Skin of body (tissue), 1 donor: ENCODE measurements at regions not wholly inside any gene's neighbourhood (a gene's known extent, or its start where the extent isn't known, plus 50 kb on each side); places are given as distances from the start of the nearest gene placed in this dataset.

ENCODE experiments used
- DNase-seq: peaks from one replicate; lab custom pipeline; 2025; lab: John Stamatoyannopoulos, UW

- peak; percentile 56 for DNase-seq
Observed at GRCh38 chr9:111195766-111196165, 134.3 kb downstream of the OR2K2 start.

GRCh38 chr9:111193095-111193494 is 136.9 kb downstream of the OR2K2 start:
- DNase-seq = no peak

- no peak for DNase-seq
Observed at GRCh38 chr9:111192650-111193049, 137.4 kb downstream of the OR2K2 start.

GRCh38 chr9:111190347-111190746 is 139.7 kb downstream of the OR2K2 start:
- no peak for DNase-seq

- DNase-seq = no peak
Observed at GRCh38 chr9:111187376-111187775, 142.6 kb downstream of the OR2K2 start.

- DNase-seq = no peak
Observed at GRCh38 chr9:111186021-111186530, 143.9 kb downstream of the OR2K2 start.

- peak; percentile 48 for DNase-seq
Observed at GRCh38 chr9:111180811-111181210, 142.5 kb upstream of the LPAR1 start.

- no peak for DNase-seq
Observed at GRCh38 chr9:111179577-111179976, 141.3 kb upstream of the LPAR1 start.

- peak; percentile 75 for DNase-seq
Observed at GRCh38 chr9:111178331-111179055, 140.2 kb upstream of the LPAR1 start.

GRCh38 chr9:111176511-111176910 is 138.2 kb upstream of the LPAR1 start:
- DNase-seq = no peak

- DNase-seq = no peak
Observed at GRCh38 chr9:111175350-111175749, 137.1 kb upstream of the LPAR1 start.

GRCh38 chr9:111167341-111167740 is 129.1 kb upstream of the LPAR1 start:
- no peak for DNase-seq

- peak; percentile 39 for DNase-seq
Observed at GRCh38 chr9:111163716-111164389, 125.6 kb upstream of the LPAR1 start.

- DNase-seq = no peak
Observed at GRCh38 chr9:111162026-111162425, 123.8 kb upstream of the LPAR1 start.

GRCh38 chr9:111161015-111161415 is 122.7 kb upstream of the LPAR1 start:
- DNase-seq = no peak

GRCh38 chr9:111158999-111159398 is 120.7 kb upstream of the LPAR1 start:
- DNase-seq = no peak

GRCh38 chr9:111158363-111158762 is 120.1 kb upstream of the LPAR1 start:
- peak; percentile 48 for DNase-seq

- DNase-seq = peak; percentile 67
Observed at GRCh38 chr9:111154081-111154562, 115.9 kb upstream of the LPAR1 start.

GRCh38 chr9:111152614-111153406 is 114.5 kb upstream of the LPAR1 start:
- peak; percentile 7 for DNase-seq

GRCh38 chr9:111151537-111151936 is 113.3 kb upstream of the LPAR1 start:
- no peak for DNase-seq

- DNase-seq = peak; percentile 68
Observed at GRCh38 chr9:111150181-111150580, 111.9 kb upstream of the LPAR1 start.
